Keratinocyte (primary cell): ENCODE measurements at regions not wholly inside any gene's neighbourhood (a gene's known extent, or its start where the extent isn't known, plus 50 kb on each side); places are given as distances from the start of the nearest gene placed in this dataset.

Experiments used
- EZH2 ChIP-seq: IDR thresholded peaks from one replicate; pipeline ENCODE4 v1.6.1; 2012; ENCODE audit warnings: inconsistent platforms, mild to moderate bottlenecking, low read length, moderate library complexity
- TF ChIP-seq, protein P1 (sequence below), 3 experiments: IDR thresholded peaks in 1 of 3; conservative IDR thresholded peaks in 1 of 3; optimal IDR thresholded peaks in 1 of 3; 2 replicates in 2 of 3; 3 replicates in 1 of 3; pipeline versions ENCODE3 to v1.5.1; 2011; ENCODE audit warnings: low read length in 3 of 3, mild to moderate bottlenecking in 3 of 3, moderate library complexity in 2 of 3, control low read depth in 1 of 3, inconsistent platforms in 1 of 3; ENCODE audit not compliant: insufficient read depth in 2 of 3; ENCODE audit errors: extremely low read depth in 1 of 3

DNA sequence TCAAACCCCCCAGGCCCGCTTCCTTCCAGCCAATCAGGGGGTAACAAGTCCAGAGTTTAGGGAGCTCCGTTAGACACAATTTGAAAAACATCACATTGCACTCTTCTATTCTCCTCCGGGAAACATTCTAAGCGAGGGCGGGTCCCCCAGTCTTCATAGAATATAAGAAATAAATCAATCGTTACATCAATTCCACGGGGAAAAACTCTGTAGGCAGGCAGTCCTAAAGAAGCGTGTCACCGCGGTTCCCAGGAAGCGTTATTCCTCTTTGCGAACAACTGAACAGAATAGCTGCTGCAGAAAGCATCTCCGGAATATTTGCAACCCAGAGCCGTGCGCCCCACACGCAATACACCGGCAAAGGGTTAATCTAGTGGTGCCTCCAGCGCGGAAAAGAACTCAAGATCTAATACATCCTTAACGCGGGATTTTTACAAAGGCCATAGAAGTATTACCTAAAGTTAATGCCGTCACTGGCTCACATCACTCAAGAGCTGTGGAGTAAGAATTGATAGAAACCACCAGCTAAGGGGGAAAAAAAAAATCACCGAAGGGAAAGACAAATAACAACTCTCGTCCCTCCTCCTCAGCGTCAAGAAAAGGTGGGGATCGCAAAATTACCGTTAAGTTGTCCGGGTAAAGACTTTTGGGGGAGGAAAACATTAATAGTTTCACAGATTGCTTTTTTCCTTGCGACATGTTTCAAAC lies 65.1 kb downstream of the KCNRG start:
- TF ChIP-seq, protein P1, sequence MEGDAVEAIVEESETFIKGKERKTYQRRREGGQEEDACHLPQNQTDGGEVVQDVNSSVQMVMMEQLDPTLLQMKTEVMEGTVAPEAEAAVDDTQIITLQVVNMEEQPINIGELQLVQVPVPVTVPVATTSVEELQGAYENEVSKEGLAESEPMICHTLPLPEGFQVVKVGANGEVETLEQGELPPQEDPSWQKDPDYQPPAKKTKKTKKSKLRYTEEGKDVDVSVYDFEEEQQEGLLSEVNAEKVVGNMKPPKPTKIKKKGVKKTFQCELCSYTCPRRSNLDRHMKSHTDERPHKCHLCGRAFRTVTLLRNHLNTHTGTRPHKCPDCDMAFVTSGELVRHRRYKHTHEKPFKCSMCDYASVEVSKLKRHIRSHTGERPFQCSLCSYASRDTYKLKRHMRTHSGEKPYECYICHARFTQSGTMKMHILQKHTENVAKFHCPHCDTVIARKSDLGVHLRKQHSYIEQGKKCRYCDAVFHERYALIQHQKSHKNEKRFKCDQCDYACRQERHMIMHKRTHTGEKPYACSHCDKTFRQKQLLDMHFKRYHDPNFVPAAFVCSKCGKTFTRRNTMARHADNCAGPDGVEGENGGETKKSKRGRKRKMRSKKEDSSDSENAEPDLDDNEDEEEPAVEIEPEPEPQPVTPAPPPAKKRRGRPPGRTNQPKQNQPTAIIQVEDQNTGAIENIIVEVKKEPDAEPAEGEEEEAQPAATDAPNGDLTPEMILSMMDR (optimal IDR thresholded peaks at IDR 0.05 in 1 of 3, IDR thresholded peaks at IDR 0.05 in 1 of 3, conservative IDR thresholded peaks at IDR 0.05 in 1 of 3; ENCODE audit: extremely low read depth in 1 of 3, insufficient read depth in 2 of 3, low read length in 3 of 3) = no peak
- no peak for TF ChIP-seq EZH2
